Activated CD4-positive, CD25-positive, alpha-beta regulatory T cell treated with anti-CD3 and anti-CD28 coated beads, Interleukin-2, amount 50 U/mL, for 72 hours (primary cell): ENCODE measurements at regions not wholly inside any gene's neighbourhood (a gene's known extent, or its start where the extent isn't known, plus 50 kb on each side); places are given as distances from the start of the nearest gene placed in this dataset.
"Not testable (repeated sequence)": the region's sequence is repeated elsewhere in the genome, so short reads cannot be mapped to it uniquely, and the experiment has no call there.

Source experiments
- DNase-seq: peaks from one replicate; pipeline ENCODE4 v3.0.0; 2021

GRCh38 chr1:146487555-146487954 is 258.7 kb upstream of the NOTCH2NLA start:
- not testable (repeated sequence) for DNase-seq

GRCh38 chr1:146487155-146487554 is 258.3 kb upstream of the NOTCH2NLA start:
- DNase-seq = not testable (repeated sequence)

DNA sequence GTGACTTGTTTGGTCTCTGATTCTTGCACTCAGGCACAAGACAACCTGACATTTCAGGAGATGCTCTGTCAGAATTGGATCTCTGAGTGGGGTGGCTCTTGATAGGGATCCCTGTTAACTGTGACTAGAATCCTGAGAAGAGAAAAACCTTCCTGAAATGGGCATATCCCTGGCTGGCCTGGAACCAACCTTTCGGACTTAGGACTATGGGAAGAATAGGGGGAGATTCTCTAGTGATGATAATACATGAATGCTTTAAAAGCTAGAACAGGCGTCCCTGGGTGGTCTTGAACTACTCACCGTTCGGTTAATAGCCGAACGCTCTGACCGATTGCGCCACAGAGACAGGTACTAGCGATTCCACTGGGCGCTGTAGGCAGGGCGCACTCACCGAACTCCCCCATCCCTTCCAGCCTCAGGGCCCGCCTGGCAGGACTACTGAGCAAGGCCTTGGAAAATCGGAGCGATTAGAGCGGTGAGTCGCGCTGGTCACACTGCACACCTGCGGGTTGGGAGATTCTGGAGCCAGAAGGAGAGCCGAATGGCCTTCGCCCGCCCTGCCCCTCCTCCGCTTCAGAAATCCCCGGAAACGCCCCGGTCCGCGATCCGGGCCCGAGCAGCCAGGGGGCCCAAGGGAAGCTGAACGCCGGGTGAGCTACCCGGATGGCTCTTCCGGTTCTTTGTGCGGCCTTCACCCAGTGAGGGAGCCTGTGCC is 257.6 kb upstream of the NOTCH2NLA start:
- not testable (repeated sequence) for DNase-seq

GRCh38 chr1:146484195-146484594 is 255.4 kb upstream of the NOTCH2NLA start:
- DNase-seq = not testable (repeated sequence)

DNA sequence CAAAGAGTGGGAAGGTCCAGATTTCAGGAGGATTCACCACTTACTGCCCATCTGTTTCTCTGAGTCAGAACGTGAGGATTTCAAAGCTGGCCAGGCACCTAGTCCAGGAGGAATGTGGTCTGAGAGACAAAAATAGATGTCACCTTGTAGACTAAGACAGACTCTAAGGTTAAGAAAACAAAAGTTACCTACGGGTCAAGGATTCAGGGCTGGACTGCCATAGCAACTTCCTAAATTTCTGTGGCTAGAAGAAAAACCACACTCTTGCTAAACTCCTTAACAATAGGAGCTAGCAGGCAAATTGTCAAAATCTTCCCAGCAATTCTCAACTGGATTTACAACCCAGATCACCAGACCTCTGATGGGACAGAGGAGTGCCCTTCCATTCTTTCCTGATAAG is 250.4 kb upstream of the NOTCH2NLA start:
- not testable (repeated sequence) for DNase-seq

DNA sequence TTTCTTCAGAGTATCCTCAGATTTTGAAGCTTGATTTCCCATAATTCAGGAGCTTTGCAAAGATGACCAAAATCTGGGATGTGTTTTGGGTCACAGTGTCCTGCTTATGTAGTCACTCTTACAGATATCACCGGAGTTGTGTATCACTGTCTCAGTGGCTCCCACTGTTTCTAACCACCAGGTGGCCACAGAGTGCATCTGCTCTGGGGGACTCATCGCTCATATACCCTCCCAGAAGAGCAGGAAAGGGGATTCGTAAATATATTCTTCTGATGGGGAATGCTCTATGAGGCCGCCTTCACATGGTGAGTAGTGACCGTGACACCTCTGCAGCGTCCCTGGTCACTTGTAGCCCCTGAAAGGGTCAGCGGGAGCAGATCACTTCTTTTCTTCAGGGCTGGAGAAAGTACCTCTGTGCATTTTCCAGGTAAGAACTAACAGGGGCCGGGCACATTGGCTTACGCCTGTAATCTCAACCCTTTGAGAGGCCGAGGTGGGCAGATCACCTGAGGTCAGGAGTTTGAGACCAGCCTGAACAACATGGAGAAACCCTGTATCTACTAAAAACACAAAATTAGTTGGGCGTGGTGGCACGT is 249.4 kb upstream of the NOTCH2NLA start:
- DNase-seq = not testable (repeated sequence)

DNA sequence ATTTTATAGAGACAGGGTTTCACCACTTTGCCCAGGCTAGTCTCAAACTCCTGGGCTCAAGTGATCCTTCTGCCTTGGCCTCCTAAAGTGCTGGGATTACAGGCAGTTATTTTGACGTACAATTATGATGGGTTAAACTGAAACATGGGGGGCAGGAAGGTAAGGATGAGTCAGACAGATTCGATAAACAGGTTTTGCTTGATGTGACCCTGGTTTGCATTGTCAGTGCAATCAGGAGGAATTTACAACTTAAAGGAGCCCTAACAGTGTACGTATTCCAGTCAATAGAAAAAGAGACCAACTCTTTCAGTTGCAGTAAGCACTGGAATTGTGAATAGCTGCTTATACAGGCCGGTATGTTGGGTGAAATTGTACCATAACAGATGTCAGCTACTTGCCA is 246.3 kb upstream of the NOTCH2NLA start:
- DNase-seq = not testable (repeated sequence)

DNA sequence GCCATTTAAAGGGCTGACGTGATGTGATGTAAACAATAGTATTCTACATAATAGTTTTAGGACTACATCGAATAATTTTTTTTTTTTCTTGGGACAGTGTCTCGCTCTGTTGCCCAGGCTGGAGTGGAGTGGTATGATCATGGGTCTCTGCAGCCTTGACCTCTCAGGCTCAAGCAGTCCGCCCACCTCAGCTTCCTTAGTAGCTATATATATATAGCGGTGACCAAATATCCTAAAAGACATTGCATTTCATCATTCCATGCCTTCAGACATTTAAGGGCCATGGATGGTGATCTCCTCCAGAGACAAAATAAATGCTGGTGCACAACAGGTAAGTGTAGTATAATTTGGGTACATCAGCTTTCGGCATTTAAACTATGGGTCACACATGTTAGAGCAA is 245.4 kb upstream of the NOTCH2NLA start:
- not testable (repeated sequence) for DNase-seq

GRCh38 chr1:146472192-146472861 is 243.5 kb upstream of the NOTCH2NLA start:
- peak; percentile 73 for DNase-seq

- not testable (repeated sequence) for DNase-seq
These were observed 231.1 kb upstream of the NOTCH2NLA start for GRCh38 chr1:146459939-146460338.

- DNase-seq = not testable (repeated sequence)
These were observed 230.5 kb upstream of the NOTCH2NLA start for GRCh38 chr1:146459308-146459707.

DNA sequence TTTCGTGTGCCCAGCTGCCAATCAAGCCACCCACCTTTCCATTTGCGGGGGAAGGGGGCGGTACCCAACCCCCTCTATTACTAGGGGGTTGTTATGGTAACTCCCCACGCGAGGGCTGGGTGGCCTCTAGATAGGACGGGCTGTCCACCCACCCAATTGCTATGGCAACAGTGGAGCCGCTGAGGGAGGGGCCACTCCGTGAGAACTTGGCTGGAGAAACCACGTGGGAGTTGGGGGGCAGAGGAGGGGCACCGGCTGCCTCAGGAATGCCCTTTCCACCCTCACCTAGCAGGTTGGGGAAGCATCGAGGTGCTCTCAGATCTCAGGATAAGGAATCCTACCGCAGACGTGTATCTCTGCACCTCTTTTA is 220.0 kb upstream of the NOTCH2NLA start:
- DNase-seq = not testable (repeated sequence)

DNA sequence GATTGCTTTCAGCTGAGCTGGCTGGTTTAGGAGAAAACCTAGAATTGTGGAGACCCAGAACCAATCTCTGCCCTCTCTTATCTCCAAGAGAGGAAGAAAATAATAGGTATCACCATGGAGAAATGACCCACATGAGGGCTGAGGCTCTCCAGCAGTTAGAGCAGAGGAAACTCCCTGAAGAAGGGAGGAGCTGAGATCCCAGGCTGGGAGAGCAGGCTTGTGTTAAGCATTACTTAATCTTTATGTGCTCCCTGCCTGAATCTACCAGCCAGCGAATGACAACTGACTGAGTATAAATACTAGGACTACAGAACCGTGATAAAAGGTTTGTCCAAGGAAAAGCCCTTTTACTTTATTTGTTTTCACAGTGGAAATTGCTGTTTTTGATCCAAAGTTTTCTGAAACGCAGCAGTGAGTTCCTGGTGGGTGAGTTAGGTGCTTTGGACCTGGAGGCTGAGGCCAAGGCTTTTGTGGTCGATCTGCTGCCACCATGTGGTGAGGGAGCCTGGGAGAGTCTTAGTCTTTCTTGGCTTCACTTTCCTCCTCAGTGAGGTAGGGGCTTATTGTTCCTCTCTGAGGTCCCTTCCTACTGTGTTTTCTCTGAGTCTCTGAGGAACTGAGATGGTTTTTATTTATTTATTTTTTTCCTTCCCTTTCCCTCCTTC is 219.5 kb upstream of the NOTCH2NLA start:
- peak; percentile 39 for DNase-seq

- DNase-seq = peak; percentile 51
These were observed 215.0 kb upstream of the NOTCH2NLA start for GRCh38 chr1:146443871-146444222.

GRCh38 chr1:146443088-146443870 is 214.5 kb upstream of the NOTCH2NLA start:
- not testable (repeated sequence) for DNase-seq

DNA sequence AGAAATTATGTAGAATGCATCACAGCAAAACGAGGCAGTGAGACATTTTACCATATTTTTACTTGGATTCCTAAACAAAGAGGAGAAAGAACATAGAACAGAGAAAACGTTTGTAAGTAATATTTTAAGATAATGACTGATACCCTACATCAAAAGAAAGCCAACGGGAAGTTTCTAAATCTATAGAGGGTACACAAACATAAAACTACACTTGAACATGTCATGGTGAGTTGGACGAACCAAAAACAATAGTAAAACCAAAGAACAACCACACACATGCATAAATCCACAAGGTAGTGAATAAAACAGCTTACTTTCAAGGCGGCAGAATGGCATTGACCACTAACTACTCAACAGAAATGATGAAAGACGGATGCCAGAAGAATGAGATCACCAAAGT is 209.7 kb upstream of the NOTCH2NLA start:
- DNase-seq = not testable (repeated sequence)

GRCh38 chr1:146416642-146417041 is 187.8 kb upstream of the NOTCH2NLA start:
- not testable (repeated sequence) for DNase-seq

DNA sequence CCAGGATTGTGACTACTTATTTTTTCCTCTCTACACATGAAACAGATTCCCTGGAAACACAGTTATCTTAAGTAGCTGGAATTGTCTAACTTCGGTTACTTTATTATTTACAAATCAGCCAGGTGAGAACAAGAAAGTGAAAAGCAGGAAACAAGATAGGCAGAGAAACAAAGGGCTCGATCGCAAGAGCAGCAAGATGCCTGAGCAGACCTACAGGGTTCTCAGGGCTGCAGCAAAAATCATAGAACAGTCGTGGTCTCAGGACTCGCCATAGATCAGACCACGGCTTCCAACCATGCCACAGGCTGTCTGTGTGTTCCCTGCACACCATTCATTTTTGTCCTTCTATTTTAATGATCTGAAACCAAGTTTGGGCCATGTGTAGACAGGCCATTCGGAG is 186.2 kb upstream of the NOTCH2NLA start:
- not testable (repeated sequence) for DNase-seq

- not testable (repeated sequence) for DNase-seq
These were observed 185.1 kb upstream of the NOTCH2NLA start for GRCh38 chr1:146413911-146414310.

GRCh38 chr1:146411923-146412322 is 183.1 kb upstream of the NOTCH2NLA start:
- DNase-seq = not testable (repeated sequence)

- DNase-seq = not testable (repeated sequence)
These were observed 181.1 kb upstream of the NOTCH2NLA start for GRCh38 chr1:146409817-146410441.
